ENCODE measurements at regions not wholly inside any gene's neighbourhood (a gene's known extent, or its start where the extent isn't known, plus 50 kb on each side); places are given as distances from the start of the nearest gene placed in this dataset.

GRCh38 chr1:69377507-69377906, 190.2 kb upstream of the LRRC7 start:
- no peak for DNase-seq

DNA sequence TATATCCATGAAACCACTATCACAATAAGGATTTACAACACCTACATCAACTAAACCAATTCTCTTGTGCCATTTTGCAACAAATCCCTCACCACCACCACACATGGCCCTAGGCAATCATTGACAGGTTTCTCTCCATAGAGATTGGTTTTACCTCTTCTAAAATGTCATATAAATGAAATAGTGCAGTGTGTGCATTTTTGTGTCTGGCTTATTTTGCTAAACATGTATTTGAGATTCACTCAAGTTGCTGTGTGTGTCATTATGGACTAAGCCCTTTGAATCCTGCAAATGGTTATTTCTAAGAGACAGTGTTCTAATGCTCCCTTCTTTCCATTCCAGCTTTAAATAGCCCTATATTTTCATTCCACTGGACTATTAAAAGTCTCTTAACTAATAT, 179.7 kb upstream of the LRRC7 start:
- DNase-seq: no peak

DNA sequence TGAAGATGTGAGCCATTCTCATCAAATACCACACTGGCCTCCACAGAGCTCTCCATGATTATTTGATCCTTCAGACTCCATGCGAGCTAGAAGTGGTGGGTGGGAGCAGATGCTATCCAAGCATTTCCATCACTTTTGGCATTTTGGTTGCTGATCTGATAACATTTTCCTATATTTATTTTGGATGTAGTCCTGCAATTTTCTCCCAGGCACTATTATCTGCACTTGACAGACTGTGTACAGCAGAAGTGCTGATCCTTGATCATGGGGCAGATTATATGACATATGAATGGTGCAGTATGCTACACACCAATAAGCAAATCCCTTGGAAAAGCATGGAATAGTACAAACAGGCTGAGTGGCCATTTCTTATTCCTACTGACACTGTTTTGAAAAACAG, 167.6 kb upstream of the LRRC7 start:
- no peak for DNase-seq

GRCh38 chr1:69401879-69402278, 165.8 kb upstream of the LRRC7 start:
- no peak for DNase-seq

GRCh38 chr1:69403756-69404320, 163.9 kb upstream of the LRRC7 start:
- no peak for DNase-seq

DNA sequence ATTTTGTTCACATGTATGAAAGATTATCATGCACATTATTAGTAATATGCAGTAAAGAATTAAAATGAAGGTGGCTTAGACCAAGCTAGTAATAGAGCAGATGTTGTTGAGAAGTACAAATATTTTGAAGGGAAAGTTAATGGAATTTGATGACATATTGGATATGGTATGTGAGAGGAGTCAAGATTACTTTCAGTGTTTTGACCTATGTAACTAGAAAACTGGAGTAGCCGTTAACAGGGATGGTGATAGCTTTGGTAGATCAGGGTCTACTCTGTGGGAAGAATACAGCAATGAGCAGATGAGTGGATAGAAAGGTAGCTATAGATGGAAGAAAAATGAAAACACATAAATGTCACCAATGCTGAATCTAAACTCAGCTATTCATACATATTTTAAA, 163.2 kb upstream of the LRRC7 start:
- no peak for DNase-seq

- no peak for DNase-seq
These were observed 161.5 kb upstream of the LRRC7 start for GRCh38 chr1:69406244-69406643.

GRCh38 chr1:69409731-69410456, 157.8 kb upstream of the LRRC7 start:
- DNase-seq: no peak

DNA sequence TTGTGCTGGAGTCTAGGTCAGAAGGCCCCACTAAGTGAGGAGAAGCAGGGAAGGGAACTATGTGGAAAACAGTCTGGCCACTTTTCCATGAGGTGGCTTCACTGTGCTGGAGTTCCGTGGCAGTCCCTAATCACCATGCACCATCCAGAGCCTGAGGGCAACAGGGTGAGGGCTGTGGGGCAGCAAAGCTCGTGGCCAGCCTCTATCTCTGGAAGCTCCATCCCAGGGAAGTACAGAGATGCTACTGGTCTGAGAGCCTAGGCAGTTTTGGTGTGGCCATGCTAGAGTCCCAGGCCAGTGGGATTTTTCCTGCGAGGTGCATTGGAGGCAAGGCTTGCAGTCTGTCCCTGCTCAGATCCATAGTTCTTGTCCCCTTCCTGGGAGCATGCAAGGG, 157.3 kb upstream of the LRRC7 start:
- DNase-seq: no peak

DNA sequence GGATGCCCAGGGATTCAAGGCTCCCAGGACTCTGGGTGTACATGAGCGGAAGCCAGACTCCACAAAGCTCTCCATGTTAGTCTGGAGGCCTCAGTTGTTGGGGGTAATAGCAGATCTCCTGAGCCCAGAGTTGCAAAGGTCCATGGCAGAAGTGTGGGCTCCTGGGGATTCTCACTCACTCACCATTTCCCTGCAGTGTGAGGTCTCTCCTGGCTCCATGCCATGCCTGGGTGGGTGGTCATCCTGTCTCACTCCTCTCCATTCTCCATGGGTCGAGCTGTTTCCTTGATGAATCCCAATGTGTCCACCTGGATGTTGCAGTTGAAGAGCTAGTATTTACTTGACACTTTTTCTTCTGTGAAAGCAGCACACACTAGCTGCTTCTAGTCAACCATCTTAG, 156.8 kb upstream of the LRRC7 start:
- no peak for DNase-seq

- no peak for DNase-seq
These were observed 156.1 kb upstream of the LRRC7 start for GRCh38 chr1:69411617-69412016.

DNA sequence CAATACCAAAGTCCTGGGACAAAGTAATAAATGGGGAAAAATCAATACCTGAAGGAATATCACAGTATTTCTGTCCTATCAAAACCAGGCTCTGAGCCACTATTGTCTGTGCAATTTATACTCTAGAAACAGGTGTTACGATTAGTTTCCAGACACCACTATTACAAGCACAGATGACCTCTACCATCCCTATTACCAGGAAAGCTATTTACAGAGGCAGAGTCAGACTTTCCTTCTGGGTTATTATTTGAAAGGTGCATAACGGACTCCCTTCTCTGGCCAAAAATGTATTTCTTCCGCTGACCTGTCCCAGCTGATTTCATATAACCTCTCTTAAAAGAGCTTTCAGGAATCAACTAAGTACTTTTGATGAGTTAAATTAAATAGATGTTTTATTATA, 154.6 kb upstream of the LRRC7 start:
- DNase-seq: no peak

GRCh38 chr1:69414574-69414973, 153.1 kb upstream of the LRRC7 start:
- no peak for DNase-seq

GRCh38 chr1:69421286-69421685, 146.4 kb upstream of the LRRC7 start:
- no peak for DNase-seq

GRCh38 chr1:69425871-69426270, 141.9 kb upstream of the LRRC7 start:
- no peak for DNase-seq

GRCh38 chr1:69426401-69426800, 141.3 kb upstream of the LRRC7 start:
- no peak for DNase-seq

- no peak for DNase-seq
These were observed 134.6 kb upstream of the LRRC7 start for GRCh38 chr1:69433073-69433472.

GRCh38 chr1:69436151-69436550, 131.6 kb upstream of the LRRC7 start:
- no peak for DNase-seq

DNA sequence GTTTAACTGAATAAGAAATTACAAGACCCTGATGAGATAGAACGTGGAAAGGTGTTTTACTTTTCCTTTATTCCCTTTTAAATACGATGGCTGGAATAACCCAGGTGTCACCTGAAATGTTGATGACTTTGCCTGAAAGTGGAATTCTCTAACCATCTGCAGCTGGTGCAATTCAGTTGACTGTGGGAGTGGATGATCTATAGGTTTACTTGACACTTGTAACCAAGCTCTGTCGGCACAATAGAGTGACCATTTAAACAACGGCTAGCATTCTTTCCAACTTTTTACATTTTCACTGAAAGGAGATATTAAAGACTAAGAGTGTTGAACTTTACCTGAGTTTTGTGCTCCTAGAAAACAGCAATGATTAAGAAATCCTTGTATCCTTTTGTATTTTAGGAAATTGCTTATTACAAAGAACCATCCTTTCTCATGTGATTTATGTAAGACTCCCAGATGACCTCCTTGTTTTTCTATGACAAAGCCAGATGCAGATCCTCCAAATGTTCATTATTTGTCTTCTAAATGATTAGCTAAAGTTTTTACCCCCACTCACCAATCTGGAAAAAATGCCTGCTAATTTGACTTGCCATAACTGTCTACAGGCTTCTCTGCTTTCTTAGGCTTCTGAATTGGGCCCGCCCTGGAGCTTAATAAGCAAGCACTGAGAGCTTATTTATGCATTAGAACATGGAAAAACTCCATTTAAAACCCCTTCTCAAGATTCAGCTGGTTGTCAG, 129.5 kb upstream of the LRRC7 start:
- no peak for DNase-seq

- no peak for DNase-seq
These were observed 126.2 kb upstream of the LRRC7 start for GRCh38 chr1:69441496-69441895.

DNA sequence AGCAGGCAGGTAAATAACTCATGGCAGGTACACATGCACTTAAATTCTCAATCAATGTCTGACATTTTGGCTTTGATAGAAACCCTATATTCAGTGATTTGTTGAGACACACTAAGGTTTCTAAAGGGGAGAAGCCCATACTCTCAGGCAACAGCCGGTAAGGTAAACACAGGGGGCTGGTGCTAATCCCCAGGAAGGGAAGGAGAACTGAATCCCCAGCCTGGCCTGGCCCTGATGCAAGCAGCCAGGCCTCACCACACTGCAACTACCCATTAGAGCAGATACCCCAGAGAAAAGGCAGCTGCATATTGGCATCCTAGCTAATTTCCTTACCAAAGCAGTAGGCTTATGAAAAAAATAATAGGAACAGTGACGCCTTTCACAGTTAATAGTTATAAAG, 116.5 kb upstream of the LRRC7 start:
- DNase-seq: no peak

- DNase-seq: no peak
These were observed 112.0 kb upstream of the LRRC7 start for GRCh38 chr1:69455718-69456117.

DNA sequence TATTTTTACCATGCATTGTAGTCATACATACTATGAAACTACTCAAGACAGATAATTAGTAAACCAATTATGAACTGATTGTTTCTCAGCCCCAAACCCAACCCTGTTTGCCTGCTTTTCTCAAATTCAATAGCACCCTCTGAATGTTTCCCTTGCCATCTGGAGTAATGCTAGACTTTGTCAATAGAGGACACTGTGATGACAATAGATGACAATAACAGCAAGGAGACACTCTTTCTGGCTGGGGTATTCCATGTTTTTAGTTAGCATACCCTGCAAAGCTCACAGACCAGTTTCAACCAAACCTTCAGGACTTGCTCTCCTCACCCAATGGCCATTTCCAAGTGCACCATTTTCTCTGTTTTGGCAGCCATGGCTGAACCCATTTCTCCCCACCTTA, 108.5 kb upstream of the LRRC7 start:
- DNase-seq: peak; percentile 9

- DNase-seq: no peak
These were observed 92.7 kb upstream of the LRRC7 start for GRCh38 chr1:69475021-69475420.

GRCh38 chr1:69479734-69480133, 88.0 kb upstream of the LRRC7 start:
- DNase-seq: no peak

Measured in NCI-H345 (cell line).